Vagina (tissue), 2 donors: ENCODE measurements at regions not wholly inside any gene's neighbourhood (a gene's known extent, or its start where the extent isn't known, plus 50 kb on each side); places are given as distances from the start of the nearest gene placed in this dataset.

ENCODE experiments used
- POLR2A ChIP-seq, 2 donors: fragments of 450-650 bp; IDR thresholded peaks; one replicate each; pipeline ENCODE4 v1.6.1; 2017; ENCODE audit warnings: antibody characterized with exemption in 2 of 2, mild to moderate bottlenecking in 2 of 2, moderate library complexity in 2 of 2
- POLR2AphosphoS5 ChIP-seq, 2 donors: sonication (generic); formaldehyde crosslinking; IDR thresholded peaks; one replicate each; pipeline ENCODE4 v1.9.0; 2017; ENCODE audit warnings: antibody characterized with exemption in 2 of 2, mild to moderate bottlenecking in 2 of 2, low read depth in 1 of 2; ENCODE audit not compliant: insufficient read depth in 1 of 2
- TF ChIP-seq, protein P1 (sequence below), 3 experiments: fragments of 450-650 bp in 2 of 3; fragments of 200-600 bp in 1 of 3; sonication (generic) in 1 of 3; IDR thresholded peaks; one replicate each; pipeline ENCODE4 v1.5.1; 2017 to 2019; ENCODE audit warnings: antibody characterized with exemption in 3 of 3, mild to moderate bottlenecking in 2 of 3, moderate library complexity in 2 of 3

DNA sequence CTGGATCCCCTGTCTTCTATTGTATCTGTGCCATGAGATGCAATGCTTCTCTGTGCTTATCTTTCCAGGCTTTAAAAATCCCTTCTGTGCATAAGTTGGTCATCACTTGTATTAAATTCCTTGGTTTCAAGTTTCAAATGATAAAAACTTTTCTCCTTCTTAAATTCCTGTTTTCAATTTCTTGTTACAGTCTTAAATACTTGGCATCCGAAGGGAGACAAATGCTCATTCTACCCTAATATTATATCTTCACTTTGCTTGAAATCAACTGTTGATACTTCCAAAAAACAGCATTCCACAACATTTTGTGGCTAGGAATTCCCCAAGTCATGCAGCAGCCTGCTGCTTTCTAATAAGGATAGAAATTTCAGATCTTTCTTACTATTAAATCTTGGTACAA is 413.2 kb upstream of the ACTBL2 start:
- TF ChIP-seq POLR2A (IDR thresholded peaks at IDR 0.05) (no peak), POLR2AphosphoS5 (IDR thresholded peaks at IDR 0.05; ENCODE audit: insufficient read depth in 1 of 2, low read depth in 1 of 2) (no peak)
- TF ChIP-seq, protein P1, sequence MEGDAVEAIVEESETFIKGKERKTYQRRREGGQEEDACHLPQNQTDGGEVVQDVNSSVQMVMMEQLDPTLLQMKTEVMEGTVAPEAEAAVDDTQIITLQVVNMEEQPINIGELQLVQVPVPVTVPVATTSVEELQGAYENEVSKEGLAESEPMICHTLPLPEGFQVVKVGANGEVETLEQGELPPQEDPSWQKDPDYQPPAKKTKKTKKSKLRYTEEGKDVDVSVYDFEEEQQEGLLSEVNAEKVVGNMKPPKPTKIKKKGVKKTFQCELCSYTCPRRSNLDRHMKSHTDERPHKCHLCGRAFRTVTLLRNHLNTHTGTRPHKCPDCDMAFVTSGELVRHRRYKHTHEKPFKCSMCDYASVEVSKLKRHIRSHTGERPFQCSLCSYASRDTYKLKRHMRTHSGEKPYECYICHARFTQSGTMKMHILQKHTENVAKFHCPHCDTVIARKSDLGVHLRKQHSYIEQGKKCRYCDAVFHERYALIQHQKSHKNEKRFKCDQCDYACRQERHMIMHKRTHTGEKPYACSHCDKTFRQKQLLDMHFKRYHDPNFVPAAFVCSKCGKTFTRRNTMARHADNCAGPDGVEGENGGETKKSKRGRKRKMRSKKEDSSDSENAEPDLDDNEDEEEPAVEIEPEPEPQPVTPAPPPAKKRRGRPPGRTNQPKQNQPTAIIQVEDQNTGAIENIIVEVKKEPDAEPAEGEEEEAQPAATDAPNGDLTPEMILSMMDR (IDR thresholded peaks at IDR 0.05): no peak
